ENCODE measurements at regions not wholly inside any gene's neighbourhood (a gene's known extent, or its start where the extent isn't known, plus 50 kb on each side); places are given as distances from the start of the nearest gene placed in this dataset.
"Not testable (repeated sequence)": the region's sequence is repeated elsewhere in the genome, so short reads cannot be mapped to it uniquely, and the experiment has no call there.

- DNase-seq (ENCODE audit: low read depth in 4 of 4, low spot score in 1 of 4), result no peak
Measured at GRCh38 chr10:86579883-86580520, 58.4 kb upstream of the WAPL start.

- DNase-seq (ENCODE audit: low read depth in 4 of 4, low spot score in 1 of 4), result no peak
Measured at GRCh38 chr10:86580521-86580891, 58.9 kb upstream of the WAPL start.

- DNase-seq (ENCODE audit: low read depth in 4 of 4, low spot score in 1 of 4), result no peak
Measured at GRCh38 chr10:86583983-86584382, 62.4 kb upstream of the WAPL start.

GRCh38 chr10:86585037-86585929 is 63.7 kb upstream of the WAPL start:
- DNase-seq (ENCODE audit: low read depth in 4 of 4, low spot score in 1 of 4), result peak; percentile 50 to 59 (median 54)

- DNase-seq (ENCODE audit: low read depth in 4 of 4, low spot score in 1 of 4), result no peak
Measured at GRCh38 chr10:86586516-86586915, 64.9 kb upstream of the WAPL start.

GRCh38 chr10:86588781-86589180 is 65.6 kb upstream of the OPN4 start:
- DNase-seq (ENCODE audit: low read depth in 4 of 4, low spot score in 1 of 4), result not testable (repeated sequence)

- no peak for DNase-seq (ENCODE audit: low read depth in 4 of 4, low spot score in 1 of 4)
Measured at GRCh38 chr10:86591436-86591835, 62.9 kb upstream of the OPN4 start.

GRCh38 chr10:86592413-86592812 is 61.9 kb upstream of the OPN4 start:
- no peak for DNase-seq (ENCODE audit: low read depth in 4 of 4, low spot score in 1 of 4)

- no peak for DNase-seq (ENCODE audit: low read depth in 4 of 4, low spot score in 1 of 4)
Measured at GRCh38 chr10:86594535-86594934, 59.8 kb upstream of the OPN4 start.

- DNase-seq (ENCODE audit: low read depth in 4 of 4, low spot score in 1 of 4), result no peak
Measured at GRCh38 chr10:86595496-86595895, 58.9 kb upstream of the OPN4 start.

- no peak for DNase-seq (ENCODE audit: low read depth in 4 of 4, low spot score in 1 of 4)
Measured at GRCh38 chr10:86596266-86596665, 58.1 kb upstream of the OPN4 start.

- DNase-seq (ENCODE audit: low read depth in 4 of 4, low spot score in 1 of 4), result no peak
Measured at GRCh38 chr10:86597306-86597705, 57.0 kb upstream of the OPN4 start.

- no peak for DNase-seq (ENCODE audit: low read depth in 4 of 4, low spot score in 1 of 4)
Measured at GRCh38 chr10:86598151-86598550, 56.2 kb upstream of the OPN4 start.

GRCh38 chr10:86599041-86599440 is 55.3 kb upstream of the OPN4 start:
- no peak for DNase-seq (ENCODE audit: low read depth in 4 of 4, low spot score in 1 of 4)

GRCh38 chr10:86599729-86600128 is 54.6 kb upstream of the OPN4 start:
- DNase-seq (ENCODE audit: low read depth in 4 of 4, low spot score in 1 of 4), result no peak

GRCh38 chr10:86600296-86600695 is 54.1 kb upstream of the OPN4 start:
- no peak for DNase-seq (ENCODE audit: low read depth in 4 of 4, low spot score in 1 of 4)

GRCh38 chr10:86601956-86602602 is 52.3 kb upstream of the OPN4 start:
- no peak for DNase-seq (ENCODE audit: low read depth in 4 of 4, low spot score in 1 of 4)

GRCh38 chr10:86603256-86603655 is 51.1 kb upstream of the OPN4 start:
- no peak for DNase-seq (ENCODE audit: low read depth in 4 of 4, low spot score in 1 of 4)
